ENCODE measurements at regions not wholly inside any gene's neighbourhood (a gene's known extent, or its start where the extent isn't known, plus 50 kb on each side); places are given as distances from the start of the nearest gene placed in this dataset.
"Not testable (repeated sequence)": the region's sequence is repeated elsewhere in the genome, so short reads cannot be mapped to it uniquely, and the experiment has no call there.

GRCh38 chr2:123521854-123522253 lies 503.2 kb upstream of the CNTNAP5 start:
- H3K27me3 ChIP-seq (ENCODE audit: control insufficient read depth in 2 of 2, insufficient read depth in 2 of 2, low read length in 2 of 2) = no peaks in the 10 kb centered on the region
- H3K79me2 ChIP-seq (ENCODE audit: insufficient read depth, low read length) = no peaks in the 10 kb centered on the region
- H3K27ac ChIP-seq (ENCODE audit: low read depth in 1 of 2, low read length in 2 of 2) = no peak overlapping the region
- H3K4me1 ChIP-seq (ENCODE audit: control insufficient read depth in 1 of 2, insufficient read depth in 2 of 2, low read length in 2 of 2) = no peaks in the 10 kb centered on the region
- H4K20me1 ChIP-seq (ENCODE audit: insufficient read depth, low read length) = no peaks in the 10 kb centered on the region
- no peaks in the 10 kb centered on the region for H3K4me1 Mint-ChIP-seq
- peaks cover 5 to 12% of the 10 kb centered on the region in 2 donors for H3K9me3 ChIP-seq (replicated peaks in 1 of 2; ENCODE audit: control insufficient read depth in 1 of 2, insufficient read depth in 1 of 2, low read length in 2 of 2)
- no peak overlapping the region for H3K9ac ChIP-seq (ENCODE audit: insufficient read depth, low read length, poor library complexity, severe bottlenecking)
- no peak overlapping the region for H3K27ac Mint-ChIP-seq
- no peak overlapping the region for H3K4me2 ChIP-seq (replicated peaks; ENCODE audit: extremely low read depth, low read length, poor library complexity, severe bottlenecking)
- no peak overlapping the region for H3K4me3 ChIP-seq (replicated peaks in 1 of 3; ENCODE audit: low read depth in 2 of 3, low read length in 3 of 3)
- no peaks in the 10 kb centered on the region for H3K36me3 Mint-ChIP-seq
- intact Hi-C loops (cut with micrococcal nuclease) = no loop called here
- H2AFZ ChIP-seq (ENCODE audit: insufficient read depth, low read depth, low read length, poor library complexity, severe bottlenecking) = no peak overlapping the region
- no CpG with 5 or more reads among the region's 1 CpG for WGBS (ENCODE audit: insufficient coverage)
- no peaks in the 10 kb centered on the region for H3K36me3 ChIP-seq (replicated peaks in 1 of 2; ENCODE audit: control insufficient read depth in 1 of 2, insufficient read depth in 2 of 2, low read length in 2 of 2)
- H3K27me3 Mint-ChIP-seq (ENCODE audit: low read depth in 3 of 3) = no peaks in the 10 kb centered on the region
- TF ChIP-seq CTCF (IDR thresholded peaks at IDR 0.05) = no peak
- no peak overlapping the region for H3K4me3 Mint-ChIP-seq
- H3K9me3 Mint-ChIP-seq = peaks cover 4 to 13% (median 8%) of the 10 kb centered on the region in 7 donors
- DNase-seq = no peak

- intact Hi-C loops (cut with micrococcal nuclease); H3K36me3 Mint-ChIP-seq; H3K27me3 Mint-ChIP-seq (ENCODE audit: low read depth in 3 of 3); H3K9ac ChIP-seq (ENCODE audit: insufficient read depth, low read length, poor library complexity, severe bottlenecking); H3K79me2 ChIP-seq (ENCODE audit: insufficient read depth, low read length); H3K36me3 ChIP-seq (replicated peaks in 1 of 2; ENCODE audit: control insufficient read depth in 1 of 2, insufficient read depth in 2 of 2, low read length in 2 of 2); H3K27me3 ChIP-seq (ENCODE audit: control insufficient read depth in 2 of 2, insufficient read depth in 2 of 2, low read length in 2 of 2); H3K4me2 ChIP-seq (replicated peaks; ENCODE audit: extremely low read depth, low read length, poor library complexity, severe bottlenecking); H3K4me3 Mint-ChIP-seq; H3K4me3 ChIP-seq (replicated peaks in 1 of 3; ENCODE audit: low read depth in 2 of 3, low read length in 3 of 3); H2AFZ ChIP-seq (ENCODE audit: insufficient read depth, low read depth, low read length, poor library complexity, severe bottlenecking); H3K4me1 ChIP-seq (ENCODE audit: control insufficient read depth in 1 of 2, insufficient read depth in 2 of 2, low read length in 2 of 2); DNase-seq; H3K4me1 Mint-ChIP-seq; H4K20me1 ChIP-seq (ENCODE audit: insufficient read depth, low read length); H3K27ac Mint-ChIP-seq; H3K27ac ChIP-seq (ENCODE audit: low read depth in 1 of 2, low read length in 2 of 2): not testable (repeated sequence)
- peaks cover 7 to 12% of the 10 kb centered on the region in 2 donors for H3K9me3 ChIP-seq (replicated peaks in 1 of 2; ENCODE audit: control insufficient read depth in 1 of 2, insufficient read depth in 1 of 2, low read length in 2 of 2)
- H3K9me3 Mint-ChIP-seq = peaks cover 4 to 15% (median 8%) of the 10 kb centered on the region in 7 donors
- WGBS (ENCODE audit: insufficient coverage) = 96% methylated on average over 4 of the region's 10 CpGs
These were observed 502.6 kb upstream of the CNTNAP5 start for GRCh38 chr2:123522498-123522897.

All from CD14-positive monocyte (primary cell).